SK-N-SH treated with all-trans-retinoic acid at 6 μM for 48 hours (cell line): ENCODE measurements at regions not wholly inside any gene's neighbourhood (a gene's known extent, or its start where the extent isn't known, plus 50 kb on each side); places are given as distances from the start of the nearest gene placed in this dataset.

Experiments used
- ATAC-seq: fragments of 200-7000 bp; cut with Tn5 transposase; 3 replicates; pipeline ENCODE4 v1.9.1; 2020; ENCODE audit warnings: mild to moderate bottlenecking, moderate library complexity
- ARNTL ChIP-seq: fragments of 450-650 bp; formaldehyde crosslinking; IDR thresholded peaks from 2 replicates; pipeline ENCODE4 v1.5.0; 2020; ENCODE audit warnings: low read depth, mild to moderate bottlenecking, moderate library complexity, borderline replicate concordance
- BACH2 ChIP-seq: fragments of 250-450 bp; sonication (Bioruptor Pico); IDR thresholded peaks from 2 replicates; pipeline ENCODE4 v1.9.0; 2021; ENCODE audit warnings: mild to moderate bottlenecking, borderline replicate concordance
- CSDC2 ChIP-seq: fragments of 250-450 bp; sonication (Bioruptor Pico); IDR thresholded peaks from 2 replicates; pipeline ENCODE4 v1.5.0; 2020; ENCODE audit warnings: mild to moderate bottlenecking, moderate library complexity
- ESRRG ChIP-seq: fragments of 250-450 bp; sonication (Bioruptor Pico); IDR thresholded peaks from 2 replicates; pipeline ENCODE4 v1.6.1; 2021; ENCODE audit warnings: mild to moderate bottlenecking
- GLIS3 ChIP-seq: fragments of 250-450 bp; sonication (Bioruptor Pico); IDR thresholded peaks from 2 replicates; pipeline ENCODE4 v1.5.0; 2020; ENCODE audit warnings: mild to moderate bottlenecking, moderate library complexity
- ISL1 ChIP-seq: fragments of 250-450 bp; sonication (Bioruptor Pico); IDR thresholded peaks from 2 replicates; pipeline ENCODE4 v2.1.2; 2022; ENCODE audit warnings: mild to moderate bottlenecking, moderate library complexity
- OSR1 ChIP-seq: fragments of 250-450 bp; sonication (Bioruptor Pico); IDR thresholded peaks from 2 replicates; pipeline ENCODE4 v1.8.0; 2022; ENCODE audit warnings: moderate library complexity, mild to moderate bottlenecking, inconsistent platforms
- PATZ1 ChIP-seq: fragments of 250-450 bp; sonication (Bioruptor Pico); IDR thresholded peaks from 2 replicates; pipeline ENCODE4 v1.8.0; 2020; ENCODE audit warnings: mild to moderate bottlenecking, moderate library complexity, borderline replicate concordance
- PPARA ChIP-seq: fragments of 250-450 bp; sonication (Bioruptor Pico); IDR thresholded peaks from 2 replicates; pipeline ENCODE4 v1.5.0; 2020; ENCODE audit warnings: mild to moderate bottlenecking, borderline replicate concordance
- RARB ChIP-seq: fragments of 250-450 bp; sonication (Bioruptor Pico); IDR thresholded peaks from 2 replicates; pipeline ENCODE4 v1.8.0; 2021; ENCODE audit warnings: mild to moderate bottlenecking, moderate library complexity
- SNAI2 ChIP-seq: fragments of 250-450 bp; sonication (Bioruptor Pico); IDR thresholded peaks from 2 replicates; pipeline ENCODE4 v1.5.0; 2020; ENCODE audit warnings: mild to moderate bottlenecking, moderate library complexity
- TCF4 ChIP-seq: fragments of 250-450 bp; sonication (Bioruptor Pico); IDR thresholded peaks from 2 replicates; pipeline ENCODE4 v1.8.0; 2021; ENCODE audit warnings: mild to moderate bottlenecking, moderate library complexity, borderline replicate concordance
- TOX ChIP-seq: fragments of 250-450 bp; sonication (Bioruptor Pico); IDR thresholded peaks from 2 replicates; pipeline ENCODE4 v1.8.0; 2021; ENCODE audit warnings: mild to moderate bottlenecking, moderate library complexity, borderline replicate concordance
- TSHZ2 ChIP-seq: fragments of 250-450 bp; sonication (Bioruptor Pico); IDR thresholded peaks from 2 replicates; pipeline ENCODE4 v1.5.0; 2020; ENCODE audit warnings: mild to moderate bottlenecking, moderate library complexity
- ZFP3 ChIP-seq: fragments of 250-450 bp; sonication (Bioruptor Pico); IDR thresholded peaks from 2 replicates; pipeline ENCODE4 v1.5.0; 2020; ENCODE audit warnings: mild to moderate bottlenecking, moderate library complexity
- ZFP30 ChIP-seq: fragments of 450-650 bp; formaldehyde crosslinking; IDR thresholded peaks from 2 replicates; pipeline ENCODE4 v1.5.0; 2022; ENCODE audit warnings: mild to moderate bottlenecking, moderate library complexity
- ZNF565 ChIP-seq: fragments of 450-650 bp; formaldehyde crosslinking; conservative IDR thresholded peaks from 2 replicates; pipeline ENCODE4 v1.5.0; 2020; ENCODE audit warnings: low read depth, mild to moderate bottlenecking, moderate library complexity
- ZNF70 ChIP-seq: fragments of 450-650 bp; formaldehyde crosslinking; IDR thresholded peaks from 2 replicates; pipeline ENCODE4 v1.5.0; 2020; ENCODE audit warnings: mild to moderate bottlenecking, moderate library complexity
- ZNF8 ChIP-seq: fragments of 450-650 bp; formaldehyde crosslinking; IDR thresholded peaks from 2 replicates; pipeline ENCODE4 v1.5.0; 2020; ENCODE audit warnings: mild to moderate bottlenecking, moderate library complexity
- TF ChIP-seq, protein P1 (sequence below): fragments of 250-450 bp; sonication (Bioruptor Pico); IDR thresholded peaks from 2 replicates; pipeline ENCODE4 v1.5.1; 2021; ENCODE audit warnings: mild to moderate bottlenecking, moderate library complexity
- TF ChIP-seq, protein P2 (sequence below): fragments of 250-450 bp; sonication (Bioruptor Pico); IDR thresholded peaks from 2 replicates; pipeline ENCODE4 v1.8.0; 2021; ENCODE audit warnings: low read depth, mild to moderate bottlenecking, moderate library complexity, borderline replicate concordance
- TF ChIP-seq, protein P3 (sequence below): fragments of 250-450 bp; sonication (Bioruptor Pico); IDR thresholded peaks from 2 replicates; pipeline ENCODE4 v1.5.1; 2020; ENCODE audit warnings: low read depth, mild to moderate bottlenecking, moderate library complexity

- TF ChIP-seq TSHZ2 (CRISPR knock-in tag) (no peak), PPARA (CRISPR knock-in tag) (no peak)
Observed at GRCh38 chr3:182702216-182702615, 91.1 kb upstream of the ATP11B start (continued).

GRCh38 chr3:182703233-182703632 is 90.1 kb upstream of the ATP11B start:
- TF ChIP-seq CSDC2 (CRISPR knock-in tag) = no peak
- no peak for TF ChIP-seq TCF4
- TF ChIP-seq BACH2 (CRISPR knock-in tag) = no peak
- TF ChIP-seq ZNF70 (CRISPR knock-in tag) = no peak
- no peak for TF ChIP-seq ZFP30 (CRISPR knock-in tag)
- no peak for TF ChIP-seq SNAI2 (CRISPR knock-in tag)
- no peak for TF ChIP-seq RARB (CRISPR knock-in tag)
- no peak for TF ChIP-seq ZFP3
- no peak for TF ChIP-seq PATZ1 (CRISPR knock-in tag)
- TF ChIP-seq ESRRG = no peak
- no peak for TF ChIP-seq PPARA (CRISPR knock-in tag)
- no peak for TF ChIP-seq ISL1 (CRISPR knock-in tag)
- TF ChIP-seq, protein P1, sequence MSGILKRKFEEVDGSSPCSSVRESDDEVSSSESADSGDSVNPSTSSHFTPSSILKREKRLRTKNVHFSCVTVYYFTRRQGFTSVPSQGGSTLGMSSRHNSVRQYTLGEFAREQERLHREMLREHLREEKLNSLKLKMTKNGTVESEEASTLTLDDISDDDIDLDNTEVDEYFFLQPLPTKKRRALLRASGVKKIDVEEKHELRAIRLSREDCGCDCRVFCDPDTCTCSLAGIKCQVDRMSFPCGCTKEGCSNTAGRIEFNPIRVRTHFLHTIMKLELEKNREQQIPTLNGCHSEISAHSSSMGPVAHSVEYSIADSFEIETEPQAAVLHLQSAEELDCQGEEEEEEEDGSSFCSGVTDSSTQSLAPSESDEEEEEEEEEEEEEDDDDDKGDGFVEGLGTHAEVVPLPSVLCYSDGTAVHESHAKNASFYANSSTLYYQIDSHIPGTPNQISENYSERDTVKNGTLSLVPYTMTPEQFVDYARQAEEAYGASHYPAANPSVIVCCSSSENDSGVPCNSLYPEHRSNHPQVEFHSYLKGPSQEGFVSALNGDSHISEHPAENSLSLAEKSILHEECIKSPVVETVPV (CRISPR knock-in tag) = no peak
- no peak for TF ChIP-seq GLIS3
- TF ChIP-seq TOX = no peak
- TF ChIP-seq ARNTL (CRISPR knock-in tag) = no peak
- TF ChIP-seq ZNF8 (CRISPR knock-in tag) = no peak
- no peak for TF ChIP-seq ZNF565 (CRISPR knock-in tag)
- no peak for ATAC-seq

- TF ChIP-seq, protein P1 (CRISPR knock-in tag) = no peak
- no peak for TF ChIP-seq CSDC2 (CRISPR knock-in tag)
- no peak for TF ChIP-seq ARNTL (CRISPR knock-in tag)
- no peak for TF ChIP-seq TOX
- TF ChIP-seq, all 23 proteins: peak for 0
- no peak for ATAC-seq
Observed at GRCh38 chr3:182704926-182705325, 88.4 kb upstream of the ATP11B start.

- ATAC-seq = no peak
- TF ChIP-seq ZFP30 (CRISPR knock-in tag) (no peak), BACH2 (CRISPR knock-in tag) (no peak), ARNTL (CRISPR knock-in tag) (no peak), RARB (CRISPR knock-in tag) (no peak), TOX (no peak), GLIS3 (no peak), CSDC2 (CRISPR knock-in tag) (no peak), ZFP3 (no peak), ZNF70 (CRISPR knock-in tag) (no peak), OSR1 (CRISPR knock-in tag) (no peak), ZNF8 (CRISPR knock-in tag) (no peak), ISL1 (CRISPR knock-in tag) (no peak)
- TF ChIP-seq, protein P1 (CRISPR knock-in tag) = no peak
- TF ChIP-seq, protein P2, sequence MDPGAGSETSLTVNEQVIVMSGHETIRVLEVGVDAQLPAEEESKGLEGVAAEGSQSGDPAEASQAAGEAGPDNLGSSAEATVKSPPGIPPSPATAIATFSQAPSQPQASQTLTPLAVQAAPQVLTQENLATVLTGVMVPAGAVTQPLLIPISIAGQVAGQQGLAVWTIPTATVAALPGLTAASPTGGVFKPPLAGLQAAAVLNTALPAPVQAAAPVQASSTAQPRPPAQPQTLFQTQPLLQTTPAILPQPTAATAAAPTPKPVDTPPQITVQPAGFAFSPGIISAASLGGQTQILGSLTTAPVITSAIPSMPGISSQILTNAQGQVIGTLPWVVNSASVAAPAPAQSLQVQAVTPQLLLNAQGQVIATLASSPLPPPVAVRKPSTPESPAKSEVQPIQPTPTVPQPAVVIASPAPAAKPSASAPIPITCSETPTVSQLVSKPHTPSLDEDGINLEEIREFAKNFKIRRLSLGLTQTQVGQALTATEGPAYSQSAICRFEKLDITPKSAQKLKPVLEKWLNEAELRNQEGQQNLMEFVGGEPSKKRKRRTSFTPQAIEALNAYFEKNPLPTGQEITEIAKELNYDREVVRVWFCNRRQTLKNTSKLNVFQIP (CRISPR knock-in tag) = no peak
- TF ChIP-seq, protein P3, sequence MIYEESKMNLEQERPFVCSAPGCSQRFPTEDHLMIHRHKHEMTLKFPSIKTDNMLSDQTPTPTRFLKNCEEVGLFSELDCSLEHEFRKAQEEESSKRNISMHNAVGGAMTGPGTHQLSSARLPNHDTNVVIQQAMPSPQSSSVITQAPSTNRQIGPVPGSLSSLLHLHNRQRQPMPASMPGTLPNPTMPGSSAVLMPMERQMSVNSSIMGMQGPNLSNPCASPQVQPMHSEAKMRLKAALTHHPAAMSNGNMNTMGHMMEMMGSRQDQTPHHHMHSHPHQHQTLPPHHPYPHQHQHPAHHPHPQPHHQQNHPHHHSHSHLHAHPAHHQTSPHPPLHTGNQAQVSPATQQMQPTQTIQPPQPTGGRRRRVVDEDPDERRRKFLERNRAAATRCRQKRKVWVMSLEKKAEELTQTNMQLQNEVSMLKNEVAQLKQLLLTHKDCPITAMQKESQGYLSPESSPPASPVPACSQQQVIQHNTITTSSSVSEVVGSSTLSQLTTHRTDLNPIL = no peak
Observed at GRCh38 chr3:182708810-182709209, 84.5 kb upstream of the ATP11B start.
